Right atrium auricular region (tissue), 2 donors: ENCODE measurements at regions not wholly inside any gene's neighbourhood (a gene's known extent, or its start where the extent isn't known, plus 50 kb on each side); places are given as distances from the start of the nearest gene placed in this dataset.

Experiments
- DNase-seq: peaks from one replicate; pipeline ENCODE4 v3.0.0-alpha.2; 2019; ENCODE audit warnings: low spot score
- H3K27ac ChIP-seq, 2 donors: fragments of 200-600 bp; sonication (generic); 1 replicate in 1 of 2; 2 replicates in 1 of 2; pipeline ENCODE4 v1.5.1; 2016 to 2019
- H3K27me3 ChIP-seq, 2 donors: fragments of 200-600 bp; sonication (generic); one replicate each; pipeline versions ENCODE4 v1.5.1 to v1.6.0; 2017 to 2019
- H3K36me3 ChIP-seq: fragments of 200-600 bp; sonication (generic); one replicate; pipeline ENCODE4 v1.5.1; 2016
- H3K4me1 ChIP-seq, 2 donors: fragments of 200-600 bp; sonication (generic); one replicate each; pipeline versions ENCODE4 v1.5.1 to v1.6.0; 2017 to 2019
- H3K4me3 ChIP-seq, 2 donors: fragments of 200-600 bp; sonication (generic); 1 replicate in 1 of 2; 2 replicates in 1 of 2; pipeline ENCODE4 v1.5.1; 2017 to 2019; ENCODE audit warnings: mild to moderate bottlenecking in 1 of 2, moderate library complexity in 1 of 2
- H3K9me3 ChIP-seq, 2 donors: fragments of 200-600 bp; sonication (generic); one replicate each; pipeline ENCODE4 v1.5.1; 2019
- TF ChIP-seq, protein P1 (sequence below), 2 donors: fragments of 200-600 bp; sonication (generic); IDR thresholded peaks; one replicate each; pipeline ENCODE4 v1.5.1; 2019; ENCODE audit warnings: antibody characterized with exemption in 2 of 2

GRCh38 chr7:104963378-104963990, 50.5 kb upstream of the KMT2E start:
- H3K9me3 ChIP-seq = no peaks in the 10 kb centered on the region
- no peaks in the 10 kb centered on the region for H3K36me3 ChIP-seq
- H3K27ac ChIP-seq = peak overlapping the region; percentile 48 to 76
- H3K4me3 ChIP-seq = no peak overlapping the region
- H3K27me3 ChIP-seq = no peaks in the 10 kb centered on the region
- no peak for DNase-seq
- TF ChIP-seq, protein P1, sequence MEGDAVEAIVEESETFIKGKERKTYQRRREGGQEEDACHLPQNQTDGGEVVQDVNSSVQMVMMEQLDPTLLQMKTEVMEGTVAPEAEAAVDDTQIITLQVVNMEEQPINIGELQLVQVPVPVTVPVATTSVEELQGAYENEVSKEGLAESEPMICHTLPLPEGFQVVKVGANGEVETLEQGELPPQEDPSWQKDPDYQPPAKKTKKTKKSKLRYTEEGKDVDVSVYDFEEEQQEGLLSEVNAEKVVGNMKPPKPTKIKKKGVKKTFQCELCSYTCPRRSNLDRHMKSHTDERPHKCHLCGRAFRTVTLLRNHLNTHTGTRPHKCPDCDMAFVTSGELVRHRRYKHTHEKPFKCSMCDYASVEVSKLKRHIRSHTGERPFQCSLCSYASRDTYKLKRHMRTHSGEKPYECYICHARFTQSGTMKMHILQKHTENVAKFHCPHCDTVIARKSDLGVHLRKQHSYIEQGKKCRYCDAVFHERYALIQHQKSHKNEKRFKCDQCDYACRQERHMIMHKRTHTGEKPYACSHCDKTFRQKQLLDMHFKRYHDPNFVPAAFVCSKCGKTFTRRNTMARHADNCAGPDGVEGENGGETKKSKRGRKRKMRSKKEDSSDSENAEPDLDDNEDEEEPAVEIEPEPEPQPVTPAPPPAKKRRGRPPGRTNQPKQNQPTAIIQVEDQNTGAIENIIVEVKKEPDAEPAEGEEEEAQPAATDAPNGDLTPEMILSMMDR (IDR thresholded peaks at IDR 0.05) = no peak
- H3K4me1 ChIP-seq = peaks cover 0 to 49% of the 10 kb centered on the region in 2 donors

DNA sequence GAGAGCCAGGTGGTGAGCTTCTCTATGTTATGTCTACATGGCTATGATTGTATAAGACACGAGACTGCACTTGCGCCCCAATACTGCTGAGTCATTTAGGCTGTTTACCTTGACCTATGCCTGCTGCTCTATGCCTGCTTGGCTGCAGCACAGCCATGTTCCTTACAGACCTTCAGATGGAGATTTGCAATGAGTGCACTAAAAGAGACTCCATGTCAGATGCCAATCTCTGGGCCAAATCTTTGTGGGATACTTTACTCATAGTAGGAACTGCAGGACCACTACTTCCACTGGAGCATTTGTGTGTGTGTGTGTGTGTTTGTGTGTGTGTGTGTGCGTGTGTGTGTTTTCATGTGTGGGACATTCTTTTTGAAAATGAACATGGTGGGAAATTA, 50.0 kb upstream of the KMT2E start:
- Histone ChIP-seq H3K27me3 (no peaks in the 10 kb centered on the region), H3K27ac (peak overlapping the region; percentile 48 to 76), H3K9me3 (no peaks in the 10 kb centered on the region), H3K4me1 (peaks cover 0 to 49% of the 10 kb centered on the region in 2 donors), H3K4me3 (no peak overlapping the region), H3K36me3 (no peaks in the 10 kb centered on the region)
- DNase-seq = no peak
- TF ChIP-seq, protein P1 (IDR thresholded peaks at IDR 0.05) = no peak
